ENCODE measurements at regions not wholly inside any gene's neighbourhood (a gene's known extent, or its start where the extent isn't known, plus 50 kb on each side); places are given as distances from the start of the nearest gene placed in this dataset.

- Histone ChIP-seq H4K20me1 (replicated peaks; ENCODE audit: insufficient read depth) (no peaks in the 10 kb centered on the region), H3K4me2 (no peak overlapping the region), H3K27ac (ENCODE audit: low read depth) (no peak overlapping the region), H3K36me3 (ENCODE audit: insufficient read depth) (no peaks in the 10 kb centered on the region), H3K9me2 (ENCODE audit: insufficient read depth) (0 out of 2 replicates have a peak, but pooled peaks cover 4% of the 10 kb centered on the region), H3K4me1 (ENCODE audit: insufficient read depth) (0 out of 2 replicates have a peak, but pooled peaks cover 6% of the 10 kb centered on the region), H2AFZ (no peak overlapping the region), H3K79me2 (replicated peaks; ENCODE audit: insufficient read depth) (no peaks in the 10 kb centered on the region), H3K27me3 (ENCODE audit: insufficient read depth) (no peaks in the 10 kb centered on the region), H3F3A (replicated peaks; ENCODE audit: low read depth) (no peaks in the 10 kb centered on the region), H3K4me3 (no peak overlapping the region)
- no peak for TF ChIP-seq REST (IDR thresholded peaks at IDR 0.05; ENCODE audit: unreplicated experiment)
- no peak for TF ChIP-seq ZNF331 (CRISPR knock-in tag; IDR thresholded peaks at IDR 0.05; ENCODE audit: low read depth)
- no peak for TF ChIP-seq EZH2phosphoT487 (IDR thresholded peaks at IDR 0.05; ENCODE audit: unreplicated experiment)
- TF ChIP-seq ETS1 (IDR thresholded peaks at IDR 0.05) = no peak
- TF ChIP-seq EZH2 (IDR thresholded peaks at IDR 0.05; ENCODE audit: low read depth, unreplicated experiment) = no peak
- TF ChIP-seq CREB1 (CRISPR knock-in tag; IDR thresholded peaks at IDR 0.05; ENCODE audit: low read depth) = no peak
- no peak for TF ChIP-seq JUNB (IDR thresholded peaks at IDR 0.05; ENCODE audit: unreplicated experiment)
- TF ChIP-seq CTCF (conservative IDR thresholded peaks at IDR 0.05; ENCODE audit: low read depth in 2 of 2) = no peak
- TF ChIP-seq POLR2AphosphoS5 (IDR thresholded peaks at IDR 0.05; ENCODE audit: low read depth) = no peak
- TF ChIP-seq ZNF114 (CRISPR knock-in tag; IDR thresholded peaks at IDR 0.05) = no peak
- TF ChIP-seq NANOG (IDR thresholded peaks at IDR 0.05; ENCODE audit: borderline replicate concordance) = no peak
- TF ChIP-seq ZNF462 (CRISPR knock-in tag; IDR thresholded peaks at IDR 0.05) = no peak
- TF ChIP-seq STAT1 (IDR thresholded peaks at IDR 0.05; ENCODE audit: unreplicated experiment) = no peak
- Mint-ChIP-seq H3K36me3 (ENCODE audit: low read depth) (no peaks in the 10 kb centered on the region), H3K27ac (no peak overlapping the region), H3K27me3 (ENCODE audit: insufficient read depth, low read depth, poor library complexity) (no peaks in the 10 kb centered on the region), H3K4me1 (peaks cover 7% of the 10 kb centered on the region), H3K9me3 (no peaks in the 10 kb centered on the region), H3K4me3 (no peak overlapping the region)
- ATAC-seq = no peak
- no peak for DNase-seq (ENCODE audit: low spot score)
Observed at GRCh38 chr6:145555084-145555483, 180.2 kb downstream of the EPM2A start.

Data from GM23338 (cell line).